Activated CD4-positive, alpha-beta T cell treated with anti-CD3 and anti-CD28 coated beads for 24 hours (primary cell): ENCODE measurements at regions not wholly inside any gene's neighbourhood (a gene's known extent, or its start where the extent isn't known, plus 50 kb on each side); places are given as distances from the start of the nearest gene placed in this dataset.

Source experiments
- DNase-seq, 2 donors: peaks; one replicate each; pipeline ENCODE4 v3.0.0-alpha.2; 2020; ENCODE audit warnings: low read depth in 2 of 2

- DNase-seq = no peak
Measured at GRCh38 chr14:48874711-48875110, 711.5 kb downstream of the RPS29 start.

- DNase-seq = no peak
Measured at GRCh38 chr14:48857366-48857765, 728.8 kb downstream of the RPS29 start.

GRCh38 chr14:48853159-48853558 lies 733.0 kb downstream of the RPS29 start:
- no peak for DNase-seq

- DNase-seq = no peak
Measured at GRCh38 chr14:48849741-48850322, 736.3 kb downstream of the RPS29 start.

- DNase-seq = no peak
Measured at GRCh38 chr14:48842785-48843184, 743.4 kb downstream of the RPS29 start.

- no peak for DNase-seq
Measured at GRCh38 chr14:48826058-48826457, 760.1 kb downstream of the RPS29 start.

- DNase-seq = no peak
Measured at GRCh38 chr14:48814562-48814961, 771.6 kb downstream of the RPS29 start.

- no peak for DNase-seq
Measured at GRCh38 chr14:48805315-48805714, 780.9 kb downstream of the RPS29 start.

- DNase-seq = no peak
Measured at GRCh38 chr14:48792376-48793024, 793.7 kb downstream of the RPS29 start.

GRCh38 chr14:48788771-48789170 lies 797.4 kb downstream of the RPS29 start:
- no peak for DNase-seq

- DNase-seq = no peak
Measured at GRCh38 chr14:48786498-48786897, 799.7 kb downstream of the RPS29 start.

GRCh38 chr14:48771717-48772116 lies 814.5 kb downstream of the RPS29 start:
- DNase-seq = no peak

- no peak for DNase-seq
Measured at GRCh38 chr14:48751293-48751692, 834.9 kb downstream of the RPS29 start.

GRCh38 chr14:48748151-48748675 lies 838.0 kb downstream of the RPS29 start:
- DNase-seq = no peak

- no peak for DNase-seq
Measured at GRCh38 chr14:48747561-48748089, 838.6 kb downstream of the RPS29 start.

- DNase-seq = no peak
Measured at GRCh38 chr14:48744202-48744601, 842.0 kb downstream of the RPS29 start.

- no peak for DNase-seq
Measured at GRCh38 chr14:48738186-48738925, 847.8 kb downstream of the RPS29 start.

- DNase-seq = no peak
Measured at GRCh38 chr14:48735607-48736006, 850.6 kb downstream of the RPS29 start.

GRCh38 chr14:48731260-48731659 lies 854.9 kb downstream of the RPS29 start:
- DNase-seq = no peak

GRCh38 chr14:48726080-48726642 lies 860.0 kb downstream of the RPS29 start:
- no peak for DNase-seq

GRCh38 chr14:48725051-48725734 lies 861.0 kb downstream of the RPS29 start:
- DNase-seq = no peak
